Activated T-cell treated with anti-CD3 and anti-CD28 coated beads for 1 hour (primary cell): ENCODE measurements at regions not wholly inside any gene's neighbourhood (a gene's known extent, or its start where the extent isn't known, plus 50 kb on each side); places are given as distances from the start of the nearest gene placed in this dataset.
"Not testable (repeated sequence)": the region's sequence is repeated elsewhere in the genome, so short reads cannot be mapped to it uniquely, and the experiment has no call there.

ENCODE experiments used
- DNase-seq: peaks from one replicate; pipeline ENCODE4 v3.0.0-alpha.2; 2020; ENCODE audit warnings: low read depth

DNA sequence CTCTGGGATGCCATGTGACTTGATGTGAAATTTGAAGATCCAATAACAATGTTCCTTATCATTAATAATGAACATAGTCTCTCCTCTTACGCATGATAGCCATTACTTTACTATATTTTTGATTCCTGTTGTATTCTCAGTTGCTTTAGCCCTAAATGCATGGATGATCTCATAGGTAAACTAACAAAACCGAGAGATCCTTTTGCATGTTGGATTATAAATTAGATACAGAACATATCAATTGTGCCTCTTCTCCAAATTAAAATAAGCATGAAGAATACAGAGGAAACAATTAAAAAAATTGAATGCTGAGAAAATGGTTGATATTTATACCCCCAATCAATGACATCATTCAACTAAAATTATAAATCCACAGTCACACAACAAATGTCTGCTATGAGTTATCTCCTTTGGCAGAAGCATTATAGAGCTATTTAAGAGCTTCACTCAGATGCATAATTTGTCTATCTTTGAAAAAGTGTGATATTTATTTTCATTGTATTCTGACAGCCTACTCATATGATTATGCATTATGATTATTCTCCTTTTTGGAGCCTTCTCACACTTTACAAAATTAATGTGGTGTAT, 386.4 kb upstream of the STXBP6 start:
- DNase-seq, result no peak

DNA sequence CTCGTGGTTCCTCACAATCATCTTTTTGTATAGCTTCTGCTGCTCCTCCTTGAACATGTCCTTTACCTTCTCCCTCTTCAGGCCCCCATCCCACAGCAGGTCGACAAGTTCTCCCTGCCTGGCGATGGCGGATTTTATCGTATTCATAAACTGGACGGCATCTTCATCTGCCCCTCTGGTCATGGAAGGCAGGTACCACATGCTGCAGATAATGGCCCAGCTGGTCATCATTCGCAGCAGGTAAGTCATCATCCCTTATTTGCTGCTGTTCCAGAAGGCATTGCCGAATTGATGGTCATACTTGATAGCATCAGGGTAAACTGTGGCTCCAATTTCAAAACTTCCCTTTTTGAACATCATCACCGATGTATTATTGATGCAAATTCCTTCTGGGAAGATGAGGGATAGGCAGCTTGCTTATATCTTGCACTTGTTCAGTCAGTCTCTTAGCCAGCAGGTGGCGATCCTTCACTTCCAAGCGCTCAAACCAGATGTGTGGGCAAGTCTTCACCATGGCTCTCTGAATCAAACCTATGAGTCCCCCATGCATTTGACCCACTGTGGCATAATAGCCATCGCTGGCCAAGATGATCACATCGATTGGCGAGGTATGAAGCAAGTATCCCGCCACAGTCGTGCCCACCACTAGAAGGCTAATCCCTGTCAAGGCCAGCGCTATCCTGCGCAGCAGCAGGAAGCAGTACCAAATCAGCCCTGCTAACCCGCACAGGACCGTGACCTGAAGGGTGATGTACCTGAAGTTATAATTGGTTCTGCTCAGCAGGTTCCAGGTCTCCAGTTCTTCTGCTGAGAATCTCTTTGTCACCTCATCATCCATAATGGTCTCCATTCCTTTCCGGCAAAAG, 381.5 kb upstream of the STXBP6 start:
- DNase-seq, result no peak

DNA sequence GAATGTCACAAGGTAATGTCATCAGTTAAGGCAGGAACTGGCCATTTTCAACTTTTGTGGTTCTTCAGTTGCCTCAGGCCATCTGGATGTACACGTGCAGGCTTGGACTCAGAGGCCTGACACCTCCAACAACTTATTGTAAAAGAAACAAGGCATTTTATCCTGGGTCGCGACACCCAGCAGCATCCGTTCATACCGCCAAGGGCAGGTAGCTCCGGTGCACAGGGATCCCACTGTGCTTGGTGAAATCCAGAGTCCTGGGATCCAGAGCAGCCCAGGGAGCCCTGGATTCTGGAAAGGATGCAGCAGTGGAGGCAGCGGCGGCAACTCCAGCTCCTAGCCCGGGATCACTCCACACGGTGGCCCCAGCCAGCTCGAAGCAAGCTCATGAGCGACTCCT, 380.9 kb upstream of the STXBP6 start:
- DNase-seq, result no peak

DNA sequence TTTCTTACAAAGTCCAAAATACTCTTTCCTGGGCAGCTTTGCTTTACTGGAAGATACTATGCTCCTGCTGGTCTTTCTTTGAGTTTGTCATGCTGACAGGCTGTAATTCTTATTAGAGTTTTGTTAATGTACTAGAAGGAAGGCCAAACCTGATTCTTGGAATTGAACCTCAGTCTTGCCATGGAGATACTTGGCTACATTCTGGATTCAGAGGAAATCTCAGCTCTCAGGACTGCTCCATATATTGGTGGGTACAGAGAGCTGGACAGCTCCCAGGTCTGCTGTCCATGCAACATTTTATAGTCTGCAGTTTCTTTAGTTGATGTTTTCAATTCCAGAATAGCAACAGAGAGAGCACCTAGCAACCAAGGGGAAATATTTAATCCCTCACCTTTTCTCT, 363.1 kb upstream of the STXBP6 start:
- DNase-seq, result no peak

DNA sequence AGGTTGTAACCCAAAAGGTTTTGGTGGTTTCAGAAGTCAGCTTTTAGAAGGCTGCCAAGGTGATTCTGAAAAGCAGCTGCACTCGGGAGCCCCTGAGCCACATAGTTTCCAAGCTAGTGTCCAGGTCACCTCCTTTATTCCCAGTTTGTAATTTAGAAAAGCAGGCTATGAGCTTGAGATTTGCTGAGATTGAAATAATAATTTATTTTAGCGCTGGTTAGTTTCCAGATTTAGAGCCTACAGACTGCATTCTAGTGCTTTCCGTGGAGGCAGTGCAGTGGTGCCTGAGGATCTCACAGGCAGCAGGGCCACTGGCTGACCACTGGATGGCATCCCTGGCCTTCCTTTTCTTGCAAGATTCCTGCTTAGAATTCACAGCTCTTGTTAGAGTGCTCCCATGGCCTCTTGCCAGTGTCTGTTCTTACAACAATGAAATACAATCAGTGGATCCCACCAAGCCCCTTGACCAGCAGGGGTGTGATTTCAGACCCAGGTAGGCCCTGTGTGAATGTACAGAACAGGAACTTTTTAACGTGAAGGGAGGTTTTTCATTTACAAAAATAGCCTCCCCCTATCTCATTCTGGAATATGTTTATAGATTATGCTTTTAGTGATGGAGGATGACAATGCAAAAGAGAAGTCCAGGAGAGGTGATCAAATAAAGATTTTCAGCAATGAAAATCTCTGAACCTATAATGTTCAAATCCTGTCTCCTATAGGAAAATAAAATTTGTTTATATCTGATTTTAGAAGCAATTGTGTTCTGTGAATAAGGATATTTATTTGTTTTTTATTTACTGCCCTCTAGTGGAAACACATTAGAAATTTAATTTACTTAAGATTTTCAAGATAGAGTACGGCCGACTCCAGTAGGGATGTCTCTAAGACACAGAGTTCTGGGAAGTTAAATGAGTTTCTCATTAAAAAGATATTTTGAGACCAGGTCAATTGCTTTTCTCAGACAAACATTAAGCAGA, 362.1 kb upstream of the STXBP6 start:
- no peak for DNase-seq

DNA sequence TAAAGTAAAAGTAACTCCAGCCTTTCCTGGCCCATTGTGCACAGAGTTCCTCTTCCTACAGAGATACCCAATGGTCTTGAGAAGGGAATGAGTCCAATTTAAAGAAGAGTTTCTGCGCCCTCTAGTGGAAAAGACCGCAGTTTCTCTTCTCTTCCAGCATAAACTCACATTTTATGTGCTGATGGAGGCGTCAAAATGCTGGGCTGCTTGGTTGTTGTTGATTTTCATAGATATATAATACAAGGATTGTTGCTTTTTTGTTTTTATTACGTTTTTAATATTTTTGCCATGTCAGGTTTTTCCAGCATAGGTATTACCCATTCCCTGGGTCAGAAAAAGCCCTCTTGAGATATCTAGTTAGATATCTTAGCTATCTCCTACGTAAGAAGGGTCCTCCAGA, 356.9 kb upstream of the STXBP6 start:
- no peak for DNase-seq

DNA sequence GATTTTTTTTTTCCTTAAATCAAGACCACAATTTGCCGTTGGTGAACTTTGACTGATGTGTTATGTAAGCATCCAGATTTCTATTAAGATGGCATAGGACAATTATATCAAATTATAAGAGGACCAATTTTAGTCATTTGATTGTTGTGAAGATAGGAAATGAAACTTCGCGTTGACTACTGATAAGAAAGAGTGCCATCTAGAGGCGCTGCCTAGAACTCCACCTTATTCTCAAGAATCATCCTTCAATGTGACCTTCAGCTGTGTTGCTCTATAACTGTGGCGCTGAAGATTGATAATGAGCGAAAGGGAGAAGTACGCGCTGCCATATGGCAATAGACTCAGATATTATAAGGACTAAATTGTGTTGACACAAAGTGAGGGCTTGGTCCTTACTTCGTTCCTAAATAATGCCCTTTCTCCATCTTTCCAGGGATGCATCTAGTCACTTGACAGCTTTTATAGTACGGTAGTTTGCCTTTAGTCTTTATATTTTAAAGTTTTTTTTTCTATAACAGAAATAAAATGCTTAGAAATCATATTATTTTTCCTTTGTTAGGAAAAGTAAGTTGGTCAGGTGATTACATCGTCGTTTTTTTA, 350.8 kb upstream of the STXBP6 start:
- no peak for DNase-seq

DNA sequence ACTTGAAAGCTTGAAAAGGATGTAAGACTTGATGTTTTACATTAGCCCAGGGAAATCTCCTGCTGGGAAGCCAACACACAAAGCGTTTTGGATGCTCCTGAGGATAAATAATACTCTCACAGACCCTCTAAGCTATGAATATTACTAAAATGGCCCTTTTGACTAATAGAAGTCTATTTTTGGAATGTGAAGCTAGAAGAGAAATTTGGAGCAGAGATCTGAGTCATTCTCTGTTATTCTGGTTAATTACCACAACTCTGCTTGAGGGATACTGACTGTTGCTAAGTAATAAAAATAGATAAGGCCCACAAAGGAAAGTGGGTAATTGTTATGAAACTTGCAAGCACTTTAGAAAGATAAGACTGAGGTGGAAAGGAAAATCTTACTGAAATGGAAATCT, 346.2 kb upstream of the STXBP6 start:
- DNase-seq, result no peak

DNA sequence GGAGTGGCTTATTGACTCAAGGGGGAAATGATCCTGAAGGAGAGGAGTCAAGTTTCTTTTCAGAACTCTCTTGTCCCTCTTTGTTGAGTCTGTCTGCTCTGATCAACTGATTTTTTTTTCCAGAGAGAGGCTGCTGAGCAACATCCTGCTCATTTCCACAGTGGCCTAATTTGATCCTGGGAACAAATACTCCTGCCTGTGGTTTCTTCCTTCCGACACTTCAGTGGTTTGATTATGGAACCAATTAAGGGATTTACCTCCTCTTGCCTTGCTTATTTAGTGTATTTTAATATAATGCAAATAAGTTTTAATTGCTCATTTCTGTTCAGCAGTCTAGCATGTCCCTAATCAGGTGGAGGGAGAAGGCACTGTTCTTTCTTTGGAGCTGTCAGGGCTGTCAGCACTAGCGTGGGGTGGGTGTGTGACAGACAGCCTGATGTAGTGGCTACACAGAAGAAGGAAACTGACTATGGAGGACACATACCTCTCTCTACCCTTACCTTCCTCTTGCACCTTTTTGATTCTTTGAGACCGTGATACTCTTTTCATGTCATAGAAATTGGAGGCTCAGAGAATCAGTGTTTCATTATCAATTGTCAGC, 344.9 kb upstream of the STXBP6 start:
- no peak for DNase-seq

DNA sequence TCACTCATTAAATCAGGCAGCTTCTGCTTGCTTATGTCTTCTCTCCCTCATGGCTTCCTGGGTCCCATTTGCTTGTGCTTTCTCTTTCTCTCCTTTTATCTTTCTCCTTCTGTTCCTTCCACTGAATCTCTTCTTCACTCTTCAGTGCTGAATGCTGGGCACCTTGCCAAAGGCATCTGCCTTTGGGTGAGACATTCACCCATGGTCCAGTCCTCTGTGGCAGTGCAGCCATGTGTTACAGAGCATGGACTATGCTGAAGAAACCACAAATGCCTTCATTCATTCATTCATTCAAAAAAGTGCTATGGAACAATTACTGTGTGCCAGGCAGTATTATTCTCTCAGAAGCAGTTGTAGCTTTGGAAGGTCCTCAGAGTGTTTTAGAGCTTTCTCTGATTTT, 344.4 kb upstream of the STXBP6 start:
- DNase-seq, result no peak

DNA sequence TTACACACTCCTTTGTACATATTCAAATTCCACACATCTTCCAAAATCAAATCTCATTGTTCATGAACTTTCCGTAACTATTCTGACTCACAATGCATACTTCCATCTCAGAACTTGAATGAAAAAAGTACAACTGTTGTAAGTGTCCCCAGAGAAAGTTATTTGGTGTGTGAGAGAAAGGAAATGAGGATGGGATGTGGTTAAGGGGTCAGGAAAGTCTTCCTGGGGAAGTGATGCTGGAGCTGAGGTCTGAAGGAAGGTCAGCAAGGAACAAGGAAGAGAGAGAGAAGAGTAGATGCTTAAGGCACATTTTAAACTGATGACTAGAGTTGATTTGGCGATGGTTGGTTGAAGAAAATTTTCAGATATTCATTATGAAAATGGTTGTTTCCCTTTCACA, 340.0 kb upstream of the STXBP6 start:
- no peak for DNase-seq

DNA sequence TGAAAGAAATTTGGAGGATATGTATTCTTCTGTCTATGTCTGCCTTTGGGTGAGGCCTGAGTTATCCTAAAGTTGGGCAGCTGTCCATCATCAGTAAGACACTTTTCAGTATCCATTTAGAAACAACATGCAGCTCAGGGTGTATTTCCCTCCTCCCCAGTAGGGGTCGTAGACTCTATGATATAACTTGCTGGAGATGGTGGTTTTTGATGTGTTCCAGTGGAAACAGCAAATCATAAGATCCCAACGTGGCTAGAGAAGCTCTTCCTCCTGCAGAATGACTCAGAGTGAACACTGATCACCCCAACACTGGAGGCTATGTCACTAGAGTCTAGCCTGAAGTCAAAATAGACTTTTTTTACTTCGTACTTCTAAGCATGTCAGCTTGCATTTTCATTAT, 331.6 kb upstream of the STXBP6 start:
- no peak for DNase-seq

DNA sequence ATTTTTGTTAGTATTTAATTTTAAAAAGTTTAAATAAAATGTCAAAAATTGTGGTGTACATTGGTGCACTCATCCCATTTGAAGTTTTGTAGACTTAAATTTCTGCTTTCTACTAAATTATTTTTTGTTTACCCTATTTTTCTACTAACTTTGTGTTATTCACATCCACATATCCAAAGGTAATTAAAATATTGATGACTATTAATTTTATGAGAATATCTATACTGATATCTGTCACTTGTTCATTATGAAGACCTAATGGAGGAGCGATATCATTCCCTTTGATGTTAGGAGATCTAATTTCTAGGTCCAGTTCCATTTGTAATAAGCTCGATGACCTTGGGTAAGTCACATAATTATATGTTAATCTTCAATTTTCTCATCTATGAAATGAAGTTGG, 325.7 kb upstream of the STXBP6 start:
- no peak for DNase-seq

DNA sequence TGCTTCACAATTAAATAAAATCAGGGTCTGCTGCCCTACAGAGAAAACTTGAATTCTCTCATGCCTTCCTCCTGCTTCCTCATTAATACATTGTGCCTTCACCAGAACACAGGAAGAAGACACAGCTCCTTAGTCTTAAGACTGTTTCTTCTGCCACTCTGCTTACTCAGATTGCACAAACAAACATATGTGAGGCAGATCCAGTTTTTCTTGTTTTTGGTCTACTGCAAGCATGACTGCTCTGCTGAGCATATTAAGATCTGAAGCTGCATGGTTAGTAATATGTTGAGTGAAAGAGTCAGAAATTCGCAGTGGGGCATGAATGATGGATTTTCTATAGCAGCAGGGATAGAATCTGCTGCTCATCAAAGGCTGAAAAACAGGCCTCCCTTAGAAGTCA, 321.1 kb upstream of the STXBP6 start:
- no peak for DNase-seq

DNA sequence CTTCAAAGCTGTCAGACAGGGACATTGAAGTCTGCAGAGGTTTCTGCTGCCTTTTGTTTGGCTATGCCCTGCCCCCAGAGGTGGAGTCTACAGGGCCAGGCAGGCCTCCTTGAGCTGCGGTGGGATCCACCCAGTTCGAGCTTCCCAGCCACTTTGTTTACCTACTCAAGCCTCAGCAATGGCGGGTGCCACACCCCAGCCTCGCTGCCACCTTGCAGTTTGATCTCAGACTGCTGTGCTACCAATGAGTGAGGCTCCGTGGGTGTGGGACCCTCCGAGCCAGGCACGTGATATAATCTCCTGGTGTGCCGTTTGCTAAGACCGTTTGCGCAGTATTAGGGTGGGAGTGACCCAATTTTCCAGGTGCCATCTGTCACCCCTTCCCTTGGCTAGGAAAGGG, 320.1 kb upstream of the STXBP6 start:
- DNase-seq, result not testable (repeated sequence)

DNA sequence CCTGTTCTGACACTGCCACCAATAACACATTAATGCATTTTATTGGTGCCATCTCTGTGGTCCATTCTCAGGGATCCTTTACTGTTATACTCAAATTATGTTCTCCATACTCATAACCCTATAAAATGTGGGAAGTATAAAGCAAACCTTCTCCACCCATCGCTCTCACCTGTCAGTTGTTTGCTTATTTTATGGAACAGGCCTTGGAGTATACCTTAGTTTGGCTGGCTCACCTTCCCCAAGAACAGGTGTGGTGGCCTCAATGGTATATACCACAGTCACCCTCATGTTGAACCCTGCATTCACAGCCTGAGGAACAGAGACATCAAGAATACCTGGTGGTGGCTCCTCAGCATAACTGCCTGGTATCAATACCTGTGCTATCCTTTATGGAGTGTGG, 308.4 kb upstream of the STXBP6 start:
- no peak for DNase-seq

DNA sequence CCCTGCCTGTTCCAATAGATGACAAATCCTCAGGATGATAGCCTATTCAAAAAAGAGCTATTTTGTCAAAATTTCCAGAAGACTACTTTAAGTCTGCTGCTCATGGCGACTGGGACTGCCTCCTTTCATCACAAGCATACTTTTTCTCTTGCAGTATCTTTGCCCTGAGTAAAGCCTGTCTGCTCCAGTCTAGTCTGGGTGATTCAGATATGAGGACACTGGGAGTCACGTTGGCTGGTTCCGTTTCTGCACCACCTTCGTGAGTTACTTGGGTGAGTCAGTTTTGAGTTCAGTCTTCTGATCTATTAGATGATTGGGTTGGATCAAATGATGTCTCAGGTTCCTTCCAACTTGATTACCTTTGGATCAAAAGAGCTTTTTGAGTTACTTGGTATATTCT, 301.3 kb upstream of the STXBP6 start:
- DNase-seq, result no peak

DNA sequence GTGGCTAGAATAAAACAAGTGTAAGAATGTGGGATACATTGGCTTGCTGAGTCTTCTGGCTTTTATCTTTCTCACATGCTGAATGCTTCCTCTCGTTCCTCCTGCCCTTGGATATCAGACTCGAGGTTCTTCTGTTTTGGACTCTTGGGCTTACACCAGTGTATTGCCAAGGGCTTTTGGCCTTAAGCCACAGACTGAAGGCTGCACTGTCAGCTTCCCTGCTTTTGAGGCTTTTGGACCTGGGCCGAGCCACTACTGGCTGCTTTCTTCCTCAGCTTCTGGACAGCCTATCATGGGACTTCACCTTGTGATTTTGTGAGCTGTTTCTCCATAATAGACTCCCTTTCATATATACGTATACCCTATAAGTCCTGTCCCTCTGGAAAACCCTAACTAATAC, 300.9 kb upstream of the STXBP6 start:
- DNase-seq, result no peak

DNA sequence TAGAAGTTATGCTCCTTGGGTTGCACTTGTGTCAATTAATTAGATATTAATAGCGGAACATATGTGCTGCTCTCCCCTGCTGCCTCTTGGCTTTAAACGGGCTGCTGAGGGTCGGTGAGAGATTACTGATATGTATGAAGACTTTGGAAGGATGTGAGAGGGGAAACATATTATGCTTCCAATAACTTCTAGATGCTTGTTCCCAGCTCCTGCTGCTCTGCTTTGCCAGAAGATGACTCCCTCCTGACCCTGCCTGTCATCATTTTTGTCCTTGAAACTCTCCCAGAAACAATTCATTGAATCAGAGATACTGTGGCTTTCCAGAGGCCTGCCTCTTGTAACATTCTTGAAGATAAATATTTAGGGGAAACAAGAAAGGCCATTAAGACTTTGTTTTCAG, 300.1 kb upstream of the STXBP6 start:
- no peak for DNase-seq

DNA sequence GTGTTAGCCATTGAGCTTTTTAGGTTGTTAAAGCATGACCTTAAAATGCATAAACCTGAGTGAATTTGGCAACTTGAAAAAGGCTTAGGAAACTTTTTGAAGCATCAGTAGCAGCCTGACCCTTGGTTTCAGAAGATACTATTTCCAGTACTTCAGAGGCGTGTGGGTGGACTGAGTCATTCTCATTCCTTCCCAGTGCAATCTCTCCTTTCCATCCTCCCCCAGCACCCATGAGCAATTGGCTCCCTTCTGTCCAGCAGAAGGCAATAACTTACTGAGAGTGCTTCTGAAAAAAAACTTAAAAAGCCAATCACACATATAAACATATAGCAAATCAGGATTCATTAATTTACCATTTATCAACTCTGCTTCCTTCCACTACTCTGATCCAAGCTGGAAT, 299.3 kb upstream of the STXBP6 start:
- DNase-seq, result no peak

DNA sequence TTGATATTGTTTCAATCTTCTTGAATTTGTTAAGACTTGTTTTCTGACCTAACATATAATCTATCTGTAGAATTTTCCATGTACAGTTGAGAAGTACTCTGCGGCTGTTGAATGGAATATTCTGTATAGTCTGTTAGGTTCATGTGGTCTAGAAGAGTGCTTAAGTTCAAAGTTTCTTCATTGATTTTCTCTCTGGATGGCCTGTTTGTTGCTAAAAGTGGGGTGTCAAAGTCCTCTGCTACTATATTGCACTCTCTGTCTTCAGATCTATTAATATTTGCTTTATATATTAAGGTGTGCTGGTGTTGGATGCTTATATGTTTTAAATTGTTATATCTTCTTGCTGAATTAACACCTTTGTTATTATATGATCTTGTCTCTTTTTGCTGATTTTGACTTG, 290.9 kb upstream of the STXBP6 start:
- DNase-seq, result no peak

DNA sequence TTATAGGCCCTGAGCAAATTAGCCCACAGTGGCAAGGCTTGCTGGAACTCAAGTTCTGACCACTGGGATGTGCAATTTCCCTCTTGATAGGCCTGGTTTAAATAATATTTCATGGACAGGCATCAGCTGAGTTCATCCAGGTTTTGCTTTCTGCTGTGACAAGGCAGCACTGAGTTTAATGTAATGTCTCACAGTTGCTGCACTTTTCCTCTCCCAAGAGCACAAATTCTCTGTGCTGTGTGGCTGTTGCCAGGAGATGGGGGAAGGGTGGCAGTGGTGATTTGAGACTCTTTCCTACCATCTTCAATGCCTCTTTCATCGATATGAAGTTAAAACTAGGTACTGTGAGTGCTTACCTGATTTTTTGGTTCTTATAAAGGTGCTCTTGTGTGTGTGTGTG, 272.8 kb upstream of the STXBP6 start:
- no peak for DNase-seq
